Nephron progenitor cell (in vitro differentiated cells): ENCODE measurements at regions not wholly inside any gene's neighbourhood (a gene's known extent, or its start where the extent isn't known, plus 50 kb on each side); places are given as distances from the start of the nearest gene placed in this dataset.
A peak's percentile ranks its signal among the peaks of the same experiment; 100 is the strongest.

Source experiments
- DNase-seq: peaks from one replicate; pipeline ENCODE4 v3.0.0; 2021
- H3K27ac Mint-ChIP-seq: 2 replicates; pipeline ENCODE4 v1.8.0; 2021; ENCODE audit warnings: mild to moderate bottlenecking, moderate library complexity, mixed read lengths
- H3K27me3 Mint-ChIP-seq: 2 replicates; pipeline ENCODE4 v1.8.0; 2021; ENCODE audit warnings: mild to moderate bottlenecking, low read depth, mixed read lengths; ENCODE audit not compliant: poor library complexity
- H3K36me3 Mint-ChIP-seq: 2 replicates; pipeline ENCODE4 v1.8.0; 2021; ENCODE audit warnings: low read depth, mixed read lengths
- H3K4me1 Mint-ChIP-seq: 2 replicates; pipeline ENCODE4 v1.8.0; 2021; ENCODE audit warnings: mixed read lengths
- H3K4me3 Mint-ChIP-seq: 2 replicates; pipeline ENCODE4 v1.8.0; 2021; ENCODE audit warnings: mild to moderate bottlenecking, moderate library complexity, mixed read lengths
- H3K9me3 Mint-ChIP-seq: 2 replicates; pipeline ENCODE4 v1.8.0; 2021; ENCODE audit warnings: mild to moderate bottlenecking, moderate library complexity, mixed read lengths
- TF ChIP-seq, protein P1 (sequence below): fragments of 200-600 bp; sonication (generic); IDR thresholded peaks from 2 replicates; pipeline ENCODE4 v1.5.0; 2021; ENCODE audit warnings: antibody characterized with exemption

DNA sequence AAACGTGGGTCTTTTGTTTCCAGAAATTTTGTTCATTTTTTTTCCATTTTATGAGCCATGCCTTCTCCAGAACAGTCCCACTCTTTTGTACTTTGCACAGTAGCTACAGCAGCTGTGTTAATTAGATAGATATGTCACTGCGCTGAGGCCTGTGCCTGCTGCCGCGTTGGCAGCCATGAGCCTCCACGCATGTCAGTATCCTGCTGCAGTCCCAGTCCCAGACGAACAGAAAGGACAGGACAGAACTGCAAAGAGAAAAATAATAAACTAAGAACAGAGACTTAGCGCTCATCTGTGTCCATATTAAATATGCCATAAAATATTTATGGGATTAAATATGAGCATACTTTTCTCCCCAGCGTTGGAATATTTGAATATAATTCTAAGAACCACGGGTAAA lies 442.4 kb upstream of the RARB start:
- Mint-ChIP-seq H3K36me3 (peaks cover 4% of the 10 kb centered on the region), H3K27me3 (no peaks in the 10 kb centered on the region), H3K27ac (no peak overlapping the region), H3K9me3 (peaks cover 19% of the 10 kb centered on the region), H3K4me1 (peaks cover 31% of the 10 kb centered on the region), H3K4me3 (no peak overlapping the region)
- TF ChIP-seq, protein P1, sequence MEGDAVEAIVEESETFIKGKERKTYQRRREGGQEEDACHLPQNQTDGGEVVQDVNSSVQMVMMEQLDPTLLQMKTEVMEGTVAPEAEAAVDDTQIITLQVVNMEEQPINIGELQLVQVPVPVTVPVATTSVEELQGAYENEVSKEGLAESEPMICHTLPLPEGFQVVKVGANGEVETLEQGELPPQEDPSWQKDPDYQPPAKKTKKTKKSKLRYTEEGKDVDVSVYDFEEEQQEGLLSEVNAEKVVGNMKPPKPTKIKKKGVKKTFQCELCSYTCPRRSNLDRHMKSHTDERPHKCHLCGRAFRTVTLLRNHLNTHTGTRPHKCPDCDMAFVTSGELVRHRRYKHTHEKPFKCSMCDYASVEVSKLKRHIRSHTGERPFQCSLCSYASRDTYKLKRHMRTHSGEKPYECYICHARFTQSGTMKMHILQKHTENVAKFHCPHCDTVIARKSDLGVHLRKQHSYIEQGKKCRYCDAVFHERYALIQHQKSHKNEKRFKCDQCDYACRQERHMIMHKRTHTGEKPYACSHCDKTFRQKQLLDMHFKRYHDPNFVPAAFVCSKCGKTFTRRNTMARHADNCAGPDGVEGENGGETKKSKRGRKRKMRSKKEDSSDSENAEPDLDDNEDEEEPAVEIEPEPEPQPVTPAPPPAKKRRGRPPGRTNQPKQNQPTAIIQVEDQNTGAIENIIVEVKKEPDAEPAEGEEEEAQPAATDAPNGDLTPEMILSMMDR = no peak
- no peak for DNase-seq

DNA sequence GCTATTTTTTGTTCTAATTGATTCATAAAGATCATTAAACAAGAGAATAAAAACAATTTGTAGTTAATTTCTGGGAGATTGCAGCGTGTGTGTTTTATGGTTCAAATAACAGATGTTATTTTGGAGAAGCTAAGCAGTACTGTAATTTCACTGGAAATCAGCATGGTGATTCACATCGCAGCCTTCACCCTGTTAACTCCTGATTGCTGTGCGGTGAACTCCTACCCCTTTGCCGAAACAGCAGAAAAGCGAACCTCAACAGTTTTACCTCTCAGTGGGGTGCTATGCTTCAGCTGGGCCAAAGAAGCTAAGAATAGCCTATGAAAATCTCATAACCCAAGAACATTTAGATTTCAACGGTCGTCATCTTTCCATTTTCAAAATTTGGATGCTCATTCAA lies 441.5 kb upstream of the RARB start:
- no peak for DNase-seq
- no peaks in the 10 kb centered on the region for H3K36me3 Mint-ChIP-seq
- H3K4me1 Mint-ChIP-seq = peaks cover 31% of the 10 kb centered on the region
- no peak overlapping the region for H3K27ac Mint-ChIP-seq
- TF ChIP-seq, protein P1 = no peak
- H3K4me3 Mint-ChIP-seq = no peak overlapping the region
- no peaks in the 10 kb centered on the region for H3K27me3 Mint-ChIP-seq
- H3K9me3 Mint-ChIP-seq = peaks cover 11% of the 10 kb centered on the region

DNA sequence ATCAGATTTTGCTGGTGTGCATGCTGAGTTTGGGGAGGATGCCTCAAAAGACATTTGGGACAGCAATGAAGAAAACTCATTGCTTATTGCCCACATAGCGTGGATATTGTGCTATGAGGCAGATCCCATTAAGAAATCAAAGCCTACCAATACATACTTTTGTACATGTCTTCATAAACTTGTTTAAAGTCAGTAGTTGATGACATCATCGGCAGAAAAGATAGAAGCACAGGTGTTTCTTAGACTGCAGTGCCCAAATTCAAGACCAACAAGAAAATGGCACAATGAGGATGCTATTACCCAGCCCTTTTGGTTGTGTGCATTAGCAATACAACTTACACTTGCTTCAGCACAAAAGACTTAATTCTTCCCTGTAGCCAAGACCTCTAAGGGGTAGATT lies 428.7 kb upstream of the RARB start:
- TF ChIP-seq, protein P1 = no peak
- no peaks in the 10 kb centered on the region for H3K9me3 Mint-ChIP-seq
- DNase-seq = no peak
- H3K4me3 Mint-ChIP-seq = no peak overlapping the region
- H3K27ac Mint-ChIP-seq = no peak overlapping the region
- peaks cover 10% of the 10 kb centered on the region for H3K4me1 Mint-ChIP-seq
- H3K27me3 Mint-ChIP-seq = peaks cover 4% of the 10 kb centered on the region
- no peaks in the 10 kb centered on the region for H3K36me3 Mint-ChIP-seq

DNA sequence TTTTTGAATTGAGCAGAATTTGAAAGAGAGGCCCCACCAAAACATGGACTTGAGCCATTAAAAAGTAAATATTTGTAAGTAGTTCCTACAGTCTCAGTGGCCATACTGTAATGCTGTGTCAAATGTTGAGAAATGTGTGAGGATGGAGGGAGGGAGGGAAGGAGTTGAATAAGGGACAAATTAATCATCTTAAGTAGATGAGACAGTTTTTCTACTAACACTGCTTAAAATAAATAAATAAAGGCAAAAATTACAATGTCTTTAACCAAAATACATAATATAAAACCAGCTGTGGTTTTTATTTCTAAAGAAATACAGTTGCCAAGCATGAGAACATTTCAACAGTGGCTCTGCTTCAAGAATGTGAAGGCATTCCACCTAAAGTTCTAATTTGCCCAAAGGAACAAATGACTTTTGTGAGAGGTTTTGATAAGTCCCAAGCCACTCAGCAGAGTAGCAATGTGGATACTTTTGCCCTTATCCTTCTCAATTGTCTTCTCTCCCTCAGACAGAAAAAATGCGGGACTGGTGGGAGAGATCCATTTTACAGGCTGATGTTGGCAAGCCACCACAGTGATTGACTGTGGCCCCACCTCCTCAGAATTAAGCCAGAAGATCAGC lies 427.0 kb upstream of the RARB start:
- TF ChIP-seq, protein P1 = no peak
- no peaks in the 10 kb centered on the region for H3K9me3 Mint-ChIP-seq
- H3K4me3 Mint-ChIP-seq = no peak overlapping the region
- peaks cover 4% of the 10 kb centered on the region for H3K27me3 Mint-ChIP-seq
- no peak overlapping the region for H3K27ac Mint-ChIP-seq
- no peaks in the 10 kb centered on the region for H3K36me3 Mint-ChIP-seq
- peaks cover 10% of the 10 kb centered on the region for H3K4me1 Mint-ChIP-seq
- DNase-seq = no peak

DNA sequence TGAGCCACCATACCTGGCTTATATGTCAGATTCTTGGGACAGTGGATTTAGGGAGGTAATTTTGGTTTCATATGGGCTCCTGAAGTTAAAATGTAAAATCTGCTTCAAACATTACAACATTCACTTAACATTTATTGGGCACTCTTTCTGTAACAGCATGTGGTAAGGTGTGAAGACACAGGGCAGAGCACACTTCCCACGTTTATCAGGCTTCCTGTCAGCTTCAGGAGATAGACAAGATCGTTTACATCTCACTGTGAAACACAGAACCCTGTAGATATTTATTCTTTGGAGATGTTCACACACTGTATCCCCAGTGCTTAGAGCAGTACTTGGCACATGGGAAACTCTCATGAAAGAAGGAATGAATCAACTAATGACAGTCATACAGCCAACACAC lies 426.0 kb upstream of the RARB start:
- Mint-ChIP-seq H3K27me3 (peaks cover 4% of the 10 kb centered on the region), H3K4me3 (no peak overlapping the region), H3K9me3 (no peaks in the 10 kb centered on the region), H3K36me3 (no peaks in the 10 kb centered on the region), H3K27ac (no peak overlapping the region), H3K4me1 (peaks cover 10% of the 10 kb centered on the region)
- TF ChIP-seq, protein P1 = no peak
- DNase-seq = no peak

DNA sequence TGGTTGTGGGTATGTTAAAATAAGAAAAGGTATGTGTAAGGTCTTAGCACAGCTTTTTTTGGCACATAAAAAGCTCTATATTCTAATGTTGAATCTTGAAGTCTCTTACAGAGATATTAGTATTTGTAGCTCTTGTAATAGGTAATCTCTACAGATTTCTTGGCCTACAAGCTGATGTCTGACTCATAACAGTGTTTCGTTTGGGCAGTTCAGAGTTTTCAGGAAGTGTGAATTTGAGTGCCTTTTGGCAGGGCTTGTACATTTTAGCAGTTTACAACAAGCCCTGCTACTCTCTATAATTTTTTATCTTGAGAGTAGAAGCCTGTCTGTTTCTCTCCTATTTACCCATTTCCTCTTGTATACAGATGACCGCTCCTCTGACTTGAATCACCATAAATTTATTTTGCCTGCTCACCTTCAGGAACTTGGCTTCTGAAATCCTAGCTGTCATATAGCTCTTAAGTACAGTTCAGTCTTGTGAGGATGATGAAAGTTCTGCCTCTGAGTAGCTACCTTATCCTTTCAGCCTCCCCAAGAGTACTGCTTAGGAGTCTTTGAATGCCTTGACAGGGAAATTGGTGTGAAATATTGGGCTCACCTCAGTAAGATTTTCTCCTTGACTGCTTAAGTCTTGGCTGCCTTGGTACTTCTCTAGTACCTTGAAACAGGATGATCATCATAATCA lies 419.9 kb upstream of the RARB start:
- Mint-ChIP-seq H3K9me3 (no peaks in the 10 kb centered on the region), H3K4me1 (peaks cover 40% of the 10 kb centered on the region), H3K27ac (peak overlapping the region; percentile 94), H3K27me3 (peaks cover 3% of the 10 kb centered on the region), H3K4me3 (no peak overlapping the region), H3K36me3 (no peaks in the 10 kb centered on the region)
- no peak for DNase-seq
- TF ChIP-seq, protein P1 = no peak
